ENCODE measurements at regions not wholly inside any gene's neighbourhood (a gene's known extent, or its start where the extent isn't known, plus 50 kb on each side); places are given as distances from the start of the nearest gene placed in this dataset.

DNA sequence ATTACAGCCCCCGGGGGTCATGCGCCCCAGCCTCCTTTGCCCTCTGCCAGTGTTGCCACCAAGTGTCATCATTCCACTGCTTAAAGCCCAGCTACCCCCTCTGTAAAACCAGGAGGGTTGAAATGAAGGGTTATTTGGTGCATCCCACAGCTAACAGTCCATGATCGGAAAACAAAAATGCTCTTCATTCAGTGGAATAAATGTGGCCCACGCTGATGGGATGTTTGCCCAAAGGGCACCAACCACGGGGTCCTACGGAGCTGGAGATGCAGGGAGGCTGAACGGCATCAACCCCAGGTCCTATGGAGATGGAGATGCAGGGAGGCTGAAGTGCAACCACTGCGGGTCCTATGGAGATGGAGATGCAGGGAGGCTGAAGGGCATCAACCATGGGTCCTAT is 218.5 kb upstream of the IRX1 start:
- H3K4me1 ChIP-seq = no peaks in the 10 kb centered on the region
- H3K36me3 ChIP-seq = no peaks in the 10 kb centered on the region
- in situ Hi-C loops (cut with MboI; ENCODE audit: low sequenced_read_pairs in 4 of 4) (no loop called here), intact Hi-C loops (cut with DNase I; ENCODE audit: low total_unique reads) (no loop called here)
- ATAC-seq (no peak), DNase-seq (no peak)
- no peaks in the 10 kb centered on the region for H3K27me3 ChIP-seq
- TF ChIP-seq, protein P1, sequence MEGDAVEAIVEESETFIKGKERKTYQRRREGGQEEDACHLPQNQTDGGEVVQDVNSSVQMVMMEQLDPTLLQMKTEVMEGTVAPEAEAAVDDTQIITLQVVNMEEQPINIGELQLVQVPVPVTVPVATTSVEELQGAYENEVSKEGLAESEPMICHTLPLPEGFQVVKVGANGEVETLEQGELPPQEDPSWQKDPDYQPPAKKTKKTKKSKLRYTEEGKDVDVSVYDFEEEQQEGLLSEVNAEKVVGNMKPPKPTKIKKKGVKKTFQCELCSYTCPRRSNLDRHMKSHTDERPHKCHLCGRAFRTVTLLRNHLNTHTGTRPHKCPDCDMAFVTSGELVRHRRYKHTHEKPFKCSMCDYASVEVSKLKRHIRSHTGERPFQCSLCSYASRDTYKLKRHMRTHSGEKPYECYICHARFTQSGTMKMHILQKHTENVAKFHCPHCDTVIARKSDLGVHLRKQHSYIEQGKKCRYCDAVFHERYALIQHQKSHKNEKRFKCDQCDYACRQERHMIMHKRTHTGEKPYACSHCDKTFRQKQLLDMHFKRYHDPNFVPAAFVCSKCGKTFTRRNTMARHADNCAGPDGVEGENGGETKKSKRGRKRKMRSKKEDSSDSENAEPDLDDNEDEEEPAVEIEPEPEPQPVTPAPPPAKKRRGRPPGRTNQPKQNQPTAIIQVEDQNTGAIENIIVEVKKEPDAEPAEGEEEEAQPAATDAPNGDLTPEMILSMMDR (IDR thresholded peaks at IDR 0.05 in 4 of 5, conservative IDR thresholded peaks at IDR 0.05 in 1 of 5) = no peak
- no peak for TF ChIP-seq POLR2A (IDR thresholded peaks at IDR 0.05)
- peaks cover 0 to 8% (median 0%) of the 10 kb centered on the region in 3 donors for H3K9me3 ChIP-seq
- H3K27ac ChIP-seq = no peak overlapping the region
- H3K4me3 ChIP-seq = no peak overlapping the region

DNA sequence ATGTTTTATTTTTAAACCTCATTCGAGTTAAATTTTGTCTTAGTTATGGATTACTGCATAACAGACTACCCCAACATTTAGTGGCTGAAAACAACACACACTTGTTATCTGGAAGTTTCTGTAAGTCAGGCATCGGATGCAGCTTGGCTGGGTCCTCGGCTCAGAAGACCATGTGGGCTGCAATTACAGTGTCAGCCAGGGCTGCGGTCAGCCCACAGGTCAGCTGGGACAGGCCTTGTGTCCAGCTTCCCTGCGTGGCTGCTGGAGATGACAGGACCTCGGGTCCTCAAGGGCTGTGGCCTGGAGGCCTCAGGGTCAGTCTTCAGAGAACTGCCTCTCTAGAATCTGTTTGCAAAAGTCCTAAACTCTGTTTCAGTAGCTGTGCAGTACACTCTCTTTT is 219.0 kb upstream of the IRX1 start:
- ATAC-seq = no peak
- in situ Hi-C loops (cut with MboI; ENCODE audit: low sequenced_read_pairs in 4 of 4) (no loop called here), intact Hi-C loops (cut with DNase I; ENCODE audit: low total_unique reads) (no loop called here)
- Histone ChIP-seq H3K4me3 (no peak overlapping the region), H3K36me3 (no peaks in the 10 kb centered on the region), H3K9me3 (peaks cover 0 to 12% (median 0%) of the 10 kb centered on the region in 3 donors), H3K27me3 (no peaks in the 10 kb centered on the region), H3K4me1 (no peaks in the 10 kb centered on the region), H3K27ac (no peak overlapping the region)
- TF ChIP-seq, protein P1 (IDR thresholded peaks at IDR 0.05 in 4 of 5, conservative IDR thresholded peaks at IDR 0.05 in 1 of 5) = no peak
- TF ChIP-seq POLR2A (IDR thresholded peaks at IDR 0.05) = no peak
- no peak for DNase-seq

DNA sequence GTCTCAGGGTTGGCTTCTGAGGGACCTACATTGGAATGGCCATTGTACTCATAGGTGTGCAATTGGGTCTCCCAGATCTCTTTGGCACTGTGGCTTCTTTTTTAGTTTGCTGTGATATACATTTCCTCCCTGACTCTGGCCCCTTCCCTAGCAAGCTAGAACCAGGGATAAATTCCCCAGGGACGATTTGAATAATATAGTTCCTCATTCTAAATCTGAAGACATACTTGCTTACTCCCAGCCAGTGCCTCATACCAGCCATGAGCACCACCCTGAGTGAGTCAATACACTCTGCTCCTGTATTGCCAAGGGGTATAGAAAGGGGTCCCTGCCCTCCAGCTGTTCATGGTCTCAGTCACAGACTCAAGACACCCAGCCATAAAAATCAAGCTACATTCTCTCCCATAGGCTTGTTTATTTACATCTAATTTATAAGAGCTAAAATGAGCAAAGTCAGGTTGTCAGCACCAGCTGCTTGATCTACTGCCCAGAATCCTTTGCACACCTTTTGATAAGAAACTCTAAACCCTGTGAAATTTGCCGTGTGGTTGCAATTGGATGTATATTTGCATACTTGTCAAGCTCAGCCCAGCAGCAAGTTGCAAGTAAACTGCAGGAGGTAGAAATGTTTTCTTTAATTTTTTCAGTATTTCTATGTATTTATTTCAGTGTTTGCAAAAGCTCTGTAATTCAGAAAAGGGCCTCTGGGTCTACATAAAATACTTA is 219.9 kb upstream of the IRX1 start:
- Histone ChIP-seq H3K27ac (no peak overlapping the region), H3K4me1 (no peaks in the 10 kb centered on the region), H3K27me3 (no peaks in the 10 kb centered on the region), H3K36me3 (no peaks in the 10 kb centered on the region), H3K9me3 (peaks cover 0 to 17% (median 0%) of the 10 kb centered on the region in 3 donors), H3K4me3 (no peak overlapping the region)
- ATAC-seq (no peak), DNase-seq (no peak)
- intact Hi-C loops (cut with DNase I; ENCODE audit: low total_unique reads) = no loop called here
- in situ Hi-C loops (cut with MboI; ENCODE audit: low sequenced_read_pairs in 4 of 4) = no loop called here
- TF ChIP-seq, protein P1 (IDR thresholded peaks at IDR 0.05 in 4 of 5, conservative IDR thresholded peaks at IDR 0.05 in 1 of 5) = no peak
- TF ChIP-seq POLR2A (IDR thresholded peaks at IDR 0.05) = no peak

DNA sequence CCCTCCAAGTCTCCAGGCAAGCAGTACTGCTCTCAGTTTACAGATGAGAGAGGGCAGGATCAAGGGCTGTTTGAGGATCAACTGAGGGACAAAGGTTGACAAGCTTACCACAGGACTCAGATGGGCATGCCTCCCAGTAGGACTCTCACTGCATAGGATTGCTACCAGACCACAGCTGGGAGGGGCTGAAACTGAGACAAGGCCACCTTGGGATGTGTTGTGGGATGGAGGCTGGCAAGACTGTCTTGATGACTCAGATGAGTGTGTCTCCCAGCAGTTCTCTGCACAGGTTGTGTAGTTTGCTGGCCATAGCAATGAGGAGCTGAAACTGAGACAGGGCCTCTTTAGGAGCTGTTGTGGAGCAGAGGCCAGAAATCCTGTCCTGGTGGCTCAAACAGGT is 222.2 kb upstream of the IRX1 start:
- Histone ChIP-seq H3K27me3 (no peaks in the 10 kb centered on the region), H3K4me1 (no peaks in the 10 kb centered on the region), H3K4me3 (no peak overlapping the region), H3K9me3 (peaks cover 0 to 17% (median 0%) of the 10 kb centered on the region in 3 donors), H3K36me3 (no peaks in the 10 kb centered on the region), H3K27ac (no peak overlapping the region)
- intact Hi-C loops (cut with DNase I; ENCODE audit: low total_unique reads) = no loop called here
- no peak for TF ChIP-seq POLR2A (IDR thresholded peaks at IDR 0.05)
- TF ChIP-seq, protein P1 (IDR thresholded peaks at IDR 0.05 in 4 of 5, conservative IDR thresholded peaks at IDR 0.05 in 1 of 5) = no peak
- in situ Hi-C loops (cut with MboI; ENCODE audit: low sequenced_read_pairs in 4 of 4) = no loop called here
- DNase-seq (no peak), ATAC-seq (no peak)

DNA sequence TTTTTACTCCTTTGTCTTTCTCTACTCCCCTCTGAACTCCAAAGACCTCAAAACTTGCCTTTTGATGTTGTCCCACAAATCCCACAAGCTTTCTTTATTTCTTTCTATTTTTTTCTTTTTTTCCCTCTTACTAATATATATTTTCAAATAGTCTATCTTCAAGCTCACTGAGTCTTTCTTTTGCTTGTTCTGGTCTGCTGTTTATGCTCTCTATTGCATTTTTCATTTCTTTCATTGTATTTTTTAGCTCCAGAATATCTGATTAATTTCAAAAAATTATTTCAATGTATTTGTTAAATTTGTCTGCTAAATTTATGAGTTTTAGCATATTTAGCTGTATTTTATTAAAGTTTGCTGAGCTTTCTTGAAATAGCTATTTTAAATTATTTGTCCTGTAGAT is 223.3 kb upstream of the IRX1 start:
- Histone ChIP-seq H3K9me3 (peaks cover 0 to 17% (median 0%) of the 10 kb centered on the region in 3 donors), H3K4me1 (no peaks in the 10 kb centered on the region), H3K27ac (no peak overlapping the region), H3K36me3 (no peaks in the 10 kb centered on the region), H3K27me3 (no peaks in the 10 kb centered on the region), H3K4me3 (no peak overlapping the region)
- in situ Hi-C loops (cut with MboI; ENCODE audit: low sequenced_read_pairs in 4 of 4) (no loop called here), intact Hi-C loops (cut with DNase I; ENCODE audit: low total_unique reads) (no loop called here)
- DNase-seq (no peak), ATAC-seq (no peak)
- no peak for TF ChIP-seq POLR2A (IDR thresholded peaks at IDR 0.05)
- TF ChIP-seq, protein P1 (IDR thresholded peaks at IDR 0.05 in 4 of 5, conservative IDR thresholded peaks at IDR 0.05 in 1 of 5) = no peak
